ENCODE measurements at regions not wholly inside any gene's neighbourhood (a gene's known extent, or its start where the extent isn't known, plus 50 kb on each side); places are given as distances from the start of the nearest gene placed in this dataset.

DNA sequence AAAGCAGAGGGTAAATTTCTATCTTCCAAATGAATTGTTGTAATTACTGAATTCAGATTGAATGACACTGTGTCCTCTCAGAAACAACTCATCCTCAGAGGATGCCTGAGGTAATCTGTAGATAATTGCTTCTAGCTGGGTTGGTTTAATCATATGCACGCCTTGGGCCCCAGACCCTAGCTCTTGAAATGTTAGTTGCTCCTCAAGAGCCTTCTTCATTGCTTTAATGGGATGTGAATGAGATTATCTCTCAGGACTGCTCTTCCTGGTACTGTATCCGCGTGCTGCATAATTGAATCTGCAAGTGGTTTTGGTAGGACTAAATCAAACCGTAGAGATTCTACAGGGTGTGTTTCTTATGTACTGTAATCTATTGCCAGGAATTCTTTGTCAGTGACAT, 569.3 kb upstream of the NEGR1 start:
- TF ChIP-seq, protein P1, sequence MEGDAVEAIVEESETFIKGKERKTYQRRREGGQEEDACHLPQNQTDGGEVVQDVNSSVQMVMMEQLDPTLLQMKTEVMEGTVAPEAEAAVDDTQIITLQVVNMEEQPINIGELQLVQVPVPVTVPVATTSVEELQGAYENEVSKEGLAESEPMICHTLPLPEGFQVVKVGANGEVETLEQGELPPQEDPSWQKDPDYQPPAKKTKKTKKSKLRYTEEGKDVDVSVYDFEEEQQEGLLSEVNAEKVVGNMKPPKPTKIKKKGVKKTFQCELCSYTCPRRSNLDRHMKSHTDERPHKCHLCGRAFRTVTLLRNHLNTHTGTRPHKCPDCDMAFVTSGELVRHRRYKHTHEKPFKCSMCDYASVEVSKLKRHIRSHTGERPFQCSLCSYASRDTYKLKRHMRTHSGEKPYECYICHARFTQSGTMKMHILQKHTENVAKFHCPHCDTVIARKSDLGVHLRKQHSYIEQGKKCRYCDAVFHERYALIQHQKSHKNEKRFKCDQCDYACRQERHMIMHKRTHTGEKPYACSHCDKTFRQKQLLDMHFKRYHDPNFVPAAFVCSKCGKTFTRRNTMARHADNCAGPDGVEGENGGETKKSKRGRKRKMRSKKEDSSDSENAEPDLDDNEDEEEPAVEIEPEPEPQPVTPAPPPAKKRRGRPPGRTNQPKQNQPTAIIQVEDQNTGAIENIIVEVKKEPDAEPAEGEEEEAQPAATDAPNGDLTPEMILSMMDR (IDR thresholded peaks at IDR 0.05; ENCODE audit: insufficient read depth, missing control alignments): no peak
- FAIRE-seq (no peak), DNase-seq (ENCODE audit: insufficient read length, low spot score) (no peak)

- DNase-seq (ENCODE audit: insufficient read length, low spot score) (no peak), FAIRE-seq (no peak)
- TF ChIP-seq, protein P1 (IDR thresholded peaks at IDR 0.05; ENCODE audit: insufficient read depth, missing control alignments): no peak
These were observed 566.7 kb upstream of the NEGR1 start for GRCh38 chr1:72848997-72849396.

GRCh38 chr1:72847651-72848050, 565.3 kb upstream of the NEGR1 start:
- no peak for DNase-seq (ENCODE audit: insufficient read length, low spot score)
- FAIRE-seq: no peak
- TF ChIP-seq, protein P1 (IDR thresholded peaks at IDR 0.05; ENCODE audit: insufficient read depth, missing control alignments): no peak

DNA sequence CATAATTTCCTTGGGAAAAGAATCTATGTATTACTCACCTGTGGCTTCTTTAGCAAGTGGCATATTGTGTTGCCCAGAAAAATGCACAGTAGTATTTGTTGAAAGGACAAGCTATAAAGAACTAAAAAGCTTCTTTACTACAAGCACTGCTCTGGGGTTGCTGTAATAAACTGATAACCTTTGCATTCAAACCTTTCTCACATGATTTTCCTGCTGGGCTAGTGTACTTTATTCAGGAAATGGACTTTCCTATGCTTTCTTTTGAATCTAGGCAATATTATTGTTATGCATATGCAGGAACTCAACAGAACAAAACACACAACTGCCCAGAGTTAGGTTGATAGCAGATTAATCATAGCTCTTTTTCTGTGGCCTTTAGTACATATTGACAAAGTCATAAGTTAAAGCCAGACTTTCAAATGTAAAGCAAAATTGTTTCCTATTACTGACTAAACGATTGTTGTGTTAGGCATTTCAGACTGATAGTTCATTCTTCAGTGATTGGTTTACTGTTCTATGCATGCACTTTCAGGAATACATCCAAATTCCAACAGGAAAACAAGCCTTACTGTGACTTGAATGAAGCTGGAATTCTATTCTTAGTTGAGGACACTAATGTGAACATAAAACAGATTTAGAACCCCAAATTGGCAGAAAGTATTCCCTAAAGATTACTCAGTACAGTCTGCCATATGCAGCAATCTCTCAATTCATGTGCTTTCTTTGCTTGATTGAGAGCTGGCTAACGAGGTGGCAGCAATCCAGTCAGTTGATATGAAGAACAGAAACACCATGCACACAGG, 564.3 kb upstream of the NEGR1 start:
- TF ChIP-seq, protein P1 (IDR thresholded peaks at IDR 0.05; ENCODE audit: insufficient read depth, missing control alignments): no peak
- no peak for DNase-seq (ENCODE audit: insufficient read length, low spot score)
- FAIRE-seq: no peak

DNA sequence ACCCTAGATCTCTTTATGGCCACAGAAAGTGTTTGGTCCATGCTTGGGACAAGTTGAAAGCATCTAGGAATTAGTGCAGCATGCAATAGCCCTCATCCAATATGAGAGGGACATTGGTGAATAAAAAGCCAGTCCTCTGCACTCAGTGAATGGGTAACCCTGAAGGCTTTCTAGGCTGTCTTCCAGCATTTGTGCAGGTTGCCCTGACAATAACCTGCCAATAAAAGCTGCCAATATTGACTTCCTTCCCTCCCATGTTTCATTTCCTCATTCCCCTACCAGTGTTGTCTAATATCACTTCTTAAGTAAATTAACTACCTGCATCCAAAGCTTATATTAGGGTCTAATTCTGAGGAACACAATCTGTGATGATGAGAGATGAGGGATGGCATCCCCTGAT, 563.6 kb upstream of the NEGR1 start:
- DNase-seq (ENCODE audit: insufficient read length, low spot score) (no peak), FAIRE-seq (no peak)
- TF ChIP-seq, protein P1 (IDR thresholded peaks at IDR 0.05; ENCODE audit: insufficient read depth, missing control alignments): no peak

DNA sequence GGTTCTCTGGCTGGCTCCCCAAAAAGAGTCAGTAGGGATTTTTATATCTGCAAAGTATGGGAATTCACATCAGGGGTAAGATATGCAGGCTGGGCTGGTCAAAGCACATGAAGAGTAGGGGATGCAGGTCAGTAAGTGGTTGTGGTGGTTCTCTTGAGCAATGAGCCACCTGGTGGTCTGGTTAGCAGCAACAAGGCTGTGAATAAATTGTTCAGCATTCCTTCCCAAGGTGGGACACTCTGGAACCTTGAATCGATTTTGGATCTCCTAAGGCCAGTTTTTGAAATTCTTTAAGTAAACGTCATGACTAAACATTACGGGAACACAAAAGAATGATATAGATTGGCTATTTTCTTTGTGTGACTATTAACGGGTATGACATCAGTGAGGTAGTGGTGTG, 563.0 kb upstream of the NEGR1 start:
- DNase-seq (ENCODE audit: insufficient read length, low spot score) (no peak), FAIRE-seq (no peak)
- TF ChIP-seq, protein P1 (IDR thresholded peaks at IDR 0.05; ENCODE audit: insufficient read depth, missing control alignments): peak; percentile 30

DNA sequence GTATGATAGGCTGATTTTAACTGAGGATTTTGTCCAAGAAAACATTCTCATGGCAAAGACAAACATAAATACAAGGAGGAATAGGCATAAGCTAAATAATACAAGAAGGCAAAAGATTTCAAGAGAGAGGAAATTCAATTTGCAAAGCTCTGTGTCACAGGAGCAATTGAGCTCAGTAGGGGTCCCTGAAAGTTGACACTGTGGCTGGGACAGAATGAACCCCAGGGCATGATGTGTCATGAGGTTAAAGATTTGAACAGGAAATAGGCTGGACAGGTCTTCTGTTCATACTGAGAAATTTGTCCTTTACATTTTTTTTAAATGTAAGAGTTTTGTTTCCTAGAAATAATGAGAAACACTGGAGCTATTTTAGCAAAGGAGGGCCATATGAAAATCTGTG, 555.4 kb upstream of the NEGR1 start:
- TF ChIP-seq, protein P1 (IDR thresholded peaks at IDR 0.05; ENCODE audit: insufficient read depth, missing control alignments): no peak
- DNase-seq (ENCODE audit: insufficient read length, low spot score) (no peak), FAIRE-seq (no peak)
